ENCODE measurements at regions not wholly inside any gene's neighbourhood (a gene's known extent, or its start where the extent isn't known, plus 50 kb on each side); places are given as distances from the start of the nearest gene placed in this dataset.

GRCh38 chr2:78201064-78201575 lies 678.9 kb upstream of the LRRTM4 start:
- Histone ChIP-seq H3K14ac (replicated peaks; ENCODE audit: low read depth, low read length) (no peak overlapping the region), H2BK15ac (ENCODE audit: low read depth, low read length) (no peak overlapping the region), H3K4me1 (ENCODE audit: control insufficient read depth, insufficient read depth, low read length) (no peaks in the 10 kb centered on the region), H3K4ac (ENCODE audit: low read depth, low read length) (no peak overlapping the region), H3K27me3 (ENCODE audit: control insufficient read depth, insufficient read depth, low read length) (no peaks in the 10 kb centered on the region), H4K91ac (ENCODE audit: insufficient read depth, low read depth, low read length) (no peak overlapping the region), H3K36me3 (ENCODE audit: control insufficient read depth, insufficient read depth, low read length) (no peaks in the 10 kb centered on the region), H3K9me1 (ENCODE audit: insufficient read depth, low read length) (no peaks in the 10 kb centered on the region), H2AK9ac (replicated peaks; ENCODE audit: low read depth, low read length, poor library complexity) (no peak overlapping the region), H2BK20ac (ENCODE audit: low read depth, low read length) (no peak overlapping the region), H3K79me1 (ENCODE audit: low read depth in 1 of 2, low read length in 2 of 2) (no peaks in the 10 kb centered on the region), H2AK5ac (ENCODE audit: low read depth, low read length) (no peak overlapping the region), H3K27ac (ENCODE audit: insufficient read depth, low read length) (no peak overlapping the region), H3K4me2 (ENCODE audit: low read depth, low read length) (no peak overlapping the region), H3K56ac (ENCODE audit: extremely low read depth, insufficient read depth, low read length) (no peak overlapping the region), H4K5ac (ENCODE audit: low read depth, low read length) (no peak overlapping the region), H3K18ac (ENCODE audit: low read depth, low read length) (no peak overlapping the region), H3K9me3 (ENCODE audit: control insufficient read depth, insufficient read depth, low read length) (no peaks in the 10 kb centered on the region; the same call in 1 of the 2 replicates), H3K23ac (ENCODE audit: low read depth, low read length) (no peak overlapping the region), H4K8ac (ENCODE audit: low read depth in 2 of 2, low read length in 2 of 2) (no peak overlapping the region), H2BK5ac (ENCODE audit: low read depth, low read length, poor library complexity, severe bottlenecking) (no peak overlapping the region), H2AFZ (replicated peaks; ENCODE audit: low read length, poor library complexity) (no peak overlapping the region), H3K4me3 (ENCODE audit: insufficient read depth, low read depth, low read length) (no peak overlapping the region), H4K20me1 (ENCODE audit: insufficient read depth, low read length) (no peaks in the 10 kb centered on the region), H3K9ac (ENCODE audit: low read depth, low read length) (no peak overlapping the region), H2BK120ac (ENCODE audit: low read depth, low read length) (no peak overlapping the region)
- TF ChIP-seq MAZ (IDR thresholded peaks at IDR 0.05; ENCODE audit: borderline replicate concordance, low read depth, low read length) (no peak), RCOR1 (IDR thresholded peaks at IDR 0.05; ENCODE audit: insufficient replicate concordance, low read length) (no peak), SMC3 (IDR thresholded peaks at IDR 0.05; ENCODE audit: low read depth, low read length) (no peak)
- in situ Hi-C loops (cut with MboI; ENCODE audit: low sequenced_read_pairs) = no loop called here
- CTCF ChIA-PET = no interaction called here
- dilution Hi-C loops (cut with HindIII; ENCODE audit: low sequenced_read_pairs, unreplicated experiment) = no loop called here
- no CpG with 5 or more reads among the region's 2 CpGs for WGBS, 2 experiments (ENCODE audit: extremely low coverage in 2 of 2, insufficient read length in 1 of 2)
- BruUV-seq (replicated peaks) = no TSS peak
- DNase-seq = no peak
- intact Hi-C loops (cut with micrococcal nuclease) = no loop called here
- POLR2A ChIA-PET (ENCODE audit: unreplicated experiment) = no interaction called here
- no peak for ATAC-seq (ENCODE audit: low read depth)

Measured in IMR-90 (cell line).